GM18951 (cell line): ENCODE measurements at regions not wholly inside any gene's neighbourhood (a gene's known extent, or its start where the extent isn't known, plus 50 kb on each side); places are given as distances from the start of the nearest gene placed in this dataset.

ENCODE experiments used
- POLR2A ChIP-seq: IDR thresholded peaks from 4 replicates; pipeline ENCODE4 v1.6.1; 2011; ENCODE audit warnings: mild to moderate bottlenecking; ENCODE audit not compliant: insufficient read length, insufficient read depth; ENCODE audit errors: extremely low read depth
- in situ Hi-C: fragments of 300-500 bp; cut with MboI; formaldehyde crosslinking; loops from one replicate; pipeline ENCODE4 v1.12.0; 2022; ENCODE audit warnings: low sequenced_read_pairs, mixed read lengths, inconsistent platforms; ENCODE audit not compliant: unreplicated experiment

- in situ Hi-C loops = no loop called here
- no peak for TF ChIP-seq POLR2A
Observed at GRCh38 chr22:49476800-49477400, 350.8 kb downstream of the BRD1 start.

DNA sequence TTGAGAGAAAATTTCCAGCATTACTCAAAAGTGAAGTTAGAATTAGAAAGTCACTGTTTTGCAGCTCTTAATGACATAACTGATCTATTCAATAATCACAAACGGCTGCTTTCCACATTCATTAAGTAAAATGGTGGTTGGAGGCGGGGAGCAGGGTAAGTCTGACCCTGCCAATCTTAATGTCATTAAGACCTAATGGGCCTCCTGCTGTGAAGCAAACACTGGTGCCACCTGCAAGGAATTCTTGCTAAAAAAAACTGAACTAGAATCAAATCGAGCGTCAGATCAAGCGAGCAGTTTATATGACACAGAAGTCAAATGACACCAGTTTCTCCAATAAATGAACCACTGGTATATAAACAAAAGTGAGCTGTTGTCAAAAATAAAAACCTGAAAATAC, 351.5 kb downstream of the BRD1 start:
- TF ChIP-seq POLR2A = no peak
- in situ Hi-C loops = no loop called here

DNA sequence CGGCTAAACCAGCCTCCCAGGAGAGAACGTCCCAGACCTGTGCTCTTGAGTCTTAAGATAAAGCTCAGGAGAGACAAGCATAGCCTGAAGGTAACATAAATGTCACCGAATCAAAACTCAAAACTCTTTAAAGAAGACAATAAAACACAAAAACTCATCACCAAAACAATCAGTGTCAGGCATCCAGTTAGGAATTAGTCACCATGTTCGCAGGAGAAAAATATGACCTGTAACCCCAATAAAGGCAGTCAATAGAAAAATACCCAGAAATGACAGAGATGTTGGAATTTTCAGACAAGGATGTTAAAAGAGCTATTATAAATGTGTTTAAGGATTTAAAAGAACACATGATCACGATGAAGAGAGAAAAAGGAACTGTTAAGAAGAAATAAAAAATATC, 352.4 kb downstream of the BRD1 start:
- in situ Hi-C loops = no loop called here

DNA sequence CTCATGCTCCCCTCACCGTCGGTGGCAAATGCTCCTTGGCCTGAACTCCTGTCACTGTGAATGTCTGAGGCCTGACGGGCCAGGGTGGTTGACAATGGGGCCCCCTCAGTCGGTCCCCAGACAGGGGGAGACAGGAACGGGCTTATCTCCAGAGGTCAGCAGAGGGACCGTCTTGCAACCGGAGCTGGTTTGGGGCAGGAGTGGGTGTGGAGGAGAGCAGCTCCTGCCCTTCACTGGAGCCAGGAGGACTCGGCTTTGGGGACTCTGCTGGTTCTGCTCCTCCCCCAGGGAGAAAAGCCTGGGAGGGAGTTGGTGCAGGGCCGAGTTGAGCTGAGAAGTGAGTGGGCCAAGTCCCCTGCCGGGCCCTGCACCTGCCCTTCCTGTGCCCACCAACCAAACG, 354.4 kb downstream of the BRD1 start:
- TF ChIP-seq POLR2A = no peak
- in situ Hi-C loops = no loop called here

More for the DNA sequence above, 352.4 kb downstream of the BRD1 start:
- TF ChIP-seq POLR2A = no peak

DNA sequence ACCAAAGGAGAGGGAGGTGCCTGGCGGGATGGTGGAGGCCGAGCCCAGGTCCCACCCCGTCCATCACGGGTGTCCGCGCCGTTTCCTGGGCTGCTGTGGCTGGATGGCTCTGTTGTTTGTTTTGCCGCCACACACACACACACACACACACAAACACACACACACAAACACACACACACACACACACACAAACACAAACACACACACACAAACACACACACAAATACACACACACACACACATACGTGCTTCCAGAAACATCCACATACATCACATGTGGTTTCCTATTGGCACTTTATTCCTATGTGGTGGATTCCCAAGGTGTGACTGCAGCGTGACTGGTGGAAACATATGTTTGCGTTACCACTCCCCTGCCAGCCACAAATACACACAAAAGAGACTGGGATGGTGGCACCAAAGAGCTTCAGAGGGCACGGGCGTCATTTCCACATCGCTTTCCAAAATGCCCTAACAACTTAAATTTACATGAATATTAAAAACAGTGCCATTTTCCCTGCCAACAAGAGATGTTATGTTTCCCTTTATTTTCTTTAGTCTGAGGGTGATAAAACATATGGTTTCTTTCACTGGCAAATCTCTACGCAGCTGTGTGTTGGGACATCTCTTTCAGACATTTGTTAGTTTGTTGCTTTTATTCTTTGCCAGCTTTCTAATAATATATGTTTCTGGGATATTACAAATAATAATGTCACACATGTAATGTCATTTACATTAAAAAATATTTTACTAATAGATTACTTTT, 356.8 kb downstream of the BRD1 start:
- no peak for TF ChIP-seq POLR2A
- in situ Hi-C loops = no loop called here

- TF ChIP-seq POLR2A = no peak
- in situ Hi-C loops = no loop called here
Observed at GRCh38 chr22:49469896-49470740, 357.6 kb downstream of the BRD1 start.

DNA sequence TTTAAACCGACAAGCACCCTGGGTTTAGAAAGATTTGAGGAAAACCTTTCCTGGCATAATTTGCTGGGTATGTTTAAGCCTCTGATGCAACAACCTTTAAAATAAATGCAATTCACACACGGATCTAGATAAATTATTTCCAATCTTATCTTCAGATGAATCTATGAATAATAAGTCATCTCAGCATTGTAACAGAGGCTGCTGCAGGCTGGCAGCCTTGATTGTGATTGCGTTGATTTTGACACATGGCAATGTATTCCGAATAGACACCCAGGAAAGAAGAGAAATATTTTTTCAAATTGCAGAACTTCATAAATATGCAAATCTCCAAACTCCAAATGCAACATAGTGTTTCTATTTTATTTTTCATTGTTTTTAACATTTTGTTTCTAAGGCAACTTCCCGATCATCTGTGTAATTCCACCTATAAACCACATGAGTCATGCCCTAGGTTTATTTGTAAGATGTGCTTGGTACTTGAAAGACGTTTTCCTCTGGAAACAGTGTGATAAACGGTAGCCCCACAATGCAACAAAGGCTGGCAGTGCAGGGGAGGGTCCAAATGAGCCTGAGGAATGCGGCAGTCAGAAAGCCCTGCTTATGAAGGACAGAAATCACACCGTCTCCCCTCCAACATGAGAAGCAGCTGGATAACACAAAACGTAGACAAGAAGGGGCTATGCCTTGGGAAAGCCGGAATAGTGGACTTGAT, 359.0 kb downstream of the BRD1 start:
- no peak for TF ChIP-seq POLR2A
- in situ Hi-C loops = no loop called here

- in situ Hi-C loops = no loop called here
Observed at GRCh38 chr22:49466878-49467595, 360.6 kb downstream of the BRD1 start.

GRCh38 chr22:49464037-49464436, 363.6 kb downstream of the BRD1 start:
- in situ Hi-C loops = no loop called here
- TF ChIP-seq POLR2A = no peak

More at GRCh38 chr22:49466878-49467595, 360.6 kb downstream of the BRD1 start:
- no peak for TF ChIP-seq POLR2A

DNA sequence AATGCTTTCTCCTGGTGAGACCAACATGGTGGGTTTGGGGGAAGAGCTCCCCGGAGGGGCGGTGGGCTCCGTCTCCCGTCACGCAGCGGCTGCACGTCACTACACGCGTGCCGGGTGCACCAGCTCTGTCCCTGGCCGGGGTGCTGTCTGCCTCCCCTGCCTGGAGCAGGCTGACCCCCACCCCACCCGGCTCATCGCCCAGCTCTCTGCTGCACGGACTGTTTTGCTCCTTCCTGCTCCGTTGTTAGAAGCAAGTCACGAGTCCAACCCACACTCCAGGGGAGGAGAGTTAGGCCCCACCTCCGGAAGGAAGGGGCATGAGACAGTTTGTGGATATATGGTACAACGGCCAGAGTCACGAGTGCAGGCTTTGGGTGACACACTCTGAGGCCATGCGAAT, 364.9 kb downstream of the BRD1 start:
- no peak for TF ChIP-seq POLR2A
- in situ Hi-C loops = no loop called here

GRCh38 chr22:49462291-49462690, 365.4 kb downstream of the BRD1 start:
- no peak for TF ChIP-seq POLR2A
- in situ Hi-C loops = no loop called here

DNA sequence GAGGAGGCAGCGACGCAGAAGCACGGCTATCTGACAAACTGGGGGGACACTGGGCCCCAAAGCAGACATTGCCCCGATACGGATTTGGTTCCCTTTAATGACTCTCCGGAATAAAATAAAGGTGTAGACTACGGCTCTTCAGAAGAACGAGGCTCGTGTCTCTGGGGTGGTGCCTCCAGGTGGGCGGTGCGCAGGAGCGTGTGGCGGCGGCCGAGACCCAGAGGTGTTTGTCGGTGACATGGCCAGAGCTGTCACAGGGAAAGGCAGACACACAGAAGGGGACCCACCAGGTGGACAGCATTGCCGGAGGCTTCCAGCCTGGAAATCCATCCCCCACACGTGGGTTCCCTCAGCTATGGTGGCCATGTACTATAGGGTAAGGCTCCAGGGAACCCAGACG, 366.0 kb downstream of the BRD1 start:
- no peak for TF ChIP-seq POLR2A
- in situ Hi-C loops = no loop called here
